GM12892 (cell line): ENCODE measurements at regions not wholly inside any gene's neighbourhood (a gene's known extent, or its start where the extent isn't known, plus 50 kb on each side); places are given as distances from the start of the nearest gene placed in this dataset.
"Not testable (repeated sequence)": the region's sequence is repeated elsewhere in the genome, so short reads cannot be mapped to it uniquely, and the experiment has no call there.

Source experiments
- POLR2A ChIP-seq: IDR thresholded peaks from 2 replicates; pipeline ENCODE4 v1.6.1; 2011; ENCODE audit warnings: low read depth, low read length, control low read depth
- POLR2AphosphoS5 ChIP-seq: IDR thresholded peaks from 2 replicates; pipeline ENCODE4 v1.6.1; 2011; ENCODE audit warnings: low read depth, low read length, control low read depth
- TAF1 ChIP-seq: IDR thresholded peaks from 2 replicates; pipeline ENCODE4 v1.6.1; 2011; ENCODE audit warnings: low read depth, mild to moderate bottlenecking, control low read depth, low read length, borderline replicate concordance

GRCh38 chr18:14223919-14224318 lies 91.7 kb upstream of the ZNF519 start:
- not testable (repeated sequence) for TF ChIP-seq TAF1, POLR2A, POLR2AphosphoS5
